GOT3 (cell line): ENCODE measurements at regions not wholly inside any gene's neighbourhood (a gene's known extent, or its start where the extent isn't known, plus 50 kb on each side); places are given as distances from the start of the nearest gene placed in this dataset.
"Not testable (repeated sequence)": the region's sequence is repeated elsewhere in the genome, so short reads cannot be mapped to it uniquely, and the experiment has no call there.

ENCODE experiments used
- DNase-seq: peaks from one replicate; lab custom pipeline; 2025; ENCODE audit warnings: mixed read lengths; lab: John Stamatoyannopoulos, UW

GRCh38 chr3:146757759-146758158 is 152.6 kb upstream of the PLSCR5 start:
- DNase-seq: no peak

- DNase-seq: no peak
Measured at GRCh38 chr3:146750196-146750595, 145.1 kb upstream of the PLSCR5 start.

DNA sequence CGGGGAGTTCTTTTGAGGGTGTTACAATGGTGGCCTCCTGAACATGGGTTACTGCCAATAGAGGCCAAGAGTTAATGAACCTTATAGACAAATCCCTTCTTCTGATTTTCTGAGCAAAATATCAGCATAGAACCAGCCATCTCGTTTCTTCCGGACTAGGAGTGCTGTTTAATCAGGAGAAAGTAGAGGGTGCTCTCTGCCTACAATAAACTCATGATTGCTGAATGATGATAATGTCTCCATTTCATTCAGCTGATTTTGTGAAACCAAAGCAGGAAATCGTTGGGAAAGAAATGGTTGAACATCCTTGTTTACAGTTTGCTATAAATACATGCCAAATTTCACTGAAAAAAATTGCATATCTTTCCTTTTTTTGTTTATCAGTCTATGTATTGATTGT is 142.8 kb upstream of the PLSCR5 start:
- DNase-seq: no peak

- no peak for DNase-seq
Measured at GRCh38 chr3:146747051-146747450, 141.9 kb upstream of the PLSCR5 start.

DNA sequence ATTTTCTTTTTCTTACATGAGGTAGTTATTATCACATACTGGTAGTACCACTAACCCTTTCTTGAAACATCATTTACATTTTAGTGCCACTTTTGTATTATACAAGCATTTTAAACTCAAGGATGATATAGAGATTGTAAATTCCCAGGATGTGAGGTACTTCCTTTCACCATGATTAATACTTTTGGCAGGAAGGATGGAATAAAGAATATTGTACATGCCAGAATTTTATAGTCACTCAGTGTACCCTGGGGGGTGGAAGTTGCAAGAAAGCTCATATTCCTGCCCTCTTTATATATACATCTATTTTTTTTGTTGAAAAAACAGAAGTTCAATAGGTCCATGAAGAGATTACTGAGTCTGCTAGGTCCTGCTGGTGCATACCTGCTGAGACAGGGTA is 141.0 kb upstream of the PLSCR5 start:
- no peak for DNase-seq

GRCh38 chr3:146739203-146739671 is 134.1 kb upstream of the PLSCR5 start:
- no peak for DNase-seq

DNA sequence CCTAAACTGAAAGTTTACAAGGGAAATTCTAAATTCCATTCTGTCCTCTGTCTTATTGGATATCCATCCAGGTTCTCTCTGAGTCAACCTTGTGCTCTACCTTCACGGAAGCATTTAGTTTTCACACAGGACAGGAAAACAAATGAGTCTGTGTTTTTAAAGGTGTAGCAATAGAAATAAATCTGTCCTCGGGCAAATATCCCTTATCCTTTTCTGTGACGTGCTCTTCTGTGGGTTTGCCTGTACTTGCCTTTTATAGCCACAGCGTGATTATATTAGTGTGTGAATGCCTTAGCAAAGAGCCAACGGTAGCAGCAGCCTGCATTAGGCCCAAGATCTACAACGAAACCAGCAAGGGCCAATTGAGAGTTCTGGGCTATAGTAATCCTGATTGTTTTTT is 127.2 kb upstream of the PLSCR5 start:
- no peak for DNase-seq

GRCh38 chr3:146715170-146715569 is 110.0 kb upstream of the PLSCR5 start:
- DNase-seq: no peak

- no peak for DNase-seq
Measured at GRCh38 chr3:146712806-146713205, 107.7 kb upstream of the PLSCR5 start.

- no peak for DNase-seq
Measured at GRCh38 chr3:146709969-146710368, 104.8 kb upstream of the PLSCR5 start.

- DNase-seq: no peak
Measured at GRCh38 chr3:146705225-146705624, 100.1 kb upstream of the PLSCR5 start.

DNA sequence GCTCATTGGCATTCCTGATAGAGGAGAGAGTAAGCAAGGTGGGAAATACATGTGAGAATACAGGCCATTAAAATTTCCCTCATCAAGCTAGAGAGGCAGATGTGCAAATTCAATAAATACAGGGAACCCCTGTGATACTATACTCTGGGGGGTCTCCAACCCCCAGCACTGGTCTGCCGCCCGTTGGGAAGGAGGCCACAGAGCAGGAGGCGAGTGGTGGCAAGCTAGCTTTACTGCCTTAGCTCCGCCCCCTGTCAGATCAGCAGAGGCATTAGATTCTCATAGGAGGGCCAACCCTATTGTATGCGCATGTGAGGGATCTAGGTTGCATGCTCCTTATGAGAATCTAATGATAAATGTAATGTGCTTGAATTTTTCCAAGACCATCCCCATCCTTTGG is 97.1 kb upstream of the PLSCR5 start:
- no peak for DNase-seq

- DNase-seq: no peak
Measured at GRCh38 chr3:146701246-146701645, 96.1 kb upstream of the PLSCR5 start.

GRCh38 chr3:146700025-146700424 is 94.9 kb upstream of the PLSCR5 start:
- not testable (repeated sequence) for DNase-seq

DNA sequence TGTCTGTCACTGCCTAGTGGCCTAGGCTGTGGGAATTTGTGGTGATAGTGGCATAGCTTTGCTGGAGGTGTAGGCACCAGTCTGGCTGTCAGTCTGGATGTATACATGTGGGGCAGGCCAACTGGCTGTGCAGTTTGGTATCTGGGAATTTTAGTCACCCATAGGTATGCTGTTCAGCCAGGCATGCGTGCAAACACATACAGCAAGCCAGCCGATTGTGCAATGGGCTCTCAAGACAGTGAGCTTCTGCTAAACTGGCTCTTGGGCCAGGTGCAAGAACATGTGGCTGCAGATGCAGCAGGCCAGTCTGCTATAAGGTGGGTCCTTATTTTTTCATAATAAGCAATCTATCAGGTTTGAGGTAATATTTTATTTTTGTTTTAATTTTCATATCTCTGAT is 87.1 kb upstream of the PLSCR5 start:
- DNase-seq: no peak

GRCh38 chr3:146685050-146685814 is 80.1 kb upstream of the PLSCR5 start:
- DNase-seq: no peak

- DNase-seq: no peak
Measured at GRCh38 chr3:146682171-146682570, 77.0 kb upstream of the PLSCR5 start.

- no peak for DNase-seq
Measured at GRCh38 chr3:146680617-146681016, 75.5 kb upstream of the PLSCR5 start.

- no peak for DNase-seq
Measured at GRCh38 chr3:146679995-146680394, 74.8 kb upstream of the PLSCR5 start.

DNA sequence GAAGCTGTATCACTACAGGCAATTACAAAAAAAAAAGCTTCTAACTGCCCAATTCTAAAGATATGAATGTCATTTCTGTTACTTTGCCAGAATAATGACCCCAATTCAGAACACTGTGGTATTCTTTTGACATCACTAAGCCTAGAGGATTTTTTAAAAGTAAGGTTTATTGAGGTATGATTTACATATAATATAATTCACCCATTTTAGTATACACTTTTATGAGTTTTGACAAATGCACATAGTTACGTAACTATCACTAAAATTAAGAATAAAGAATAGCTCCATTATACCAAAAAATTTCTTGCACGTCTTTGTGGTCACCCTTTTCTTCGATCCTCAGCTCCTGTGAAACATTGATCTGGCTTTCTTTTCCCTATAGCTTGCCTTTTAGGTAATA is 74.0 kb upstream of the PLSCR5 start:
- no peak for DNase-seq

DNA sequence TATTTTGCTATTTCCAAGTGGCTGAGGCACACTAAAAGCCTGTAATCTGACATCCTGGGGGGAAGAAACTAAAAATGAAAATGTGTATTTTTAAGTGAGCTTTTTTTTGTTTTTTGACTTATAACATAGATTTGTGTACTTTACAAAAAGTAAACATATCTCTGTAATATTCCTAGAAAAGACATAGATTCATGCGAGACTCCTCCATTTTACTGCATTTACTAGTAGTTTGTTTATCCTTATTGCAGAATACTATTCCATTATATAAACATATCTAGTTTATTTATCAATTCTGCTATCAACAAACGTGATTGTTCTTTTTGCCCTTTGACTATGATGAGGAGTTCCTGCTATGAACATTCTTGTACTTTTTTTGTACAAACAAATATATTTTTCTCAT is 67.8 kb upstream of the PLSCR5 start:
- no peak for DNase-seq

- DNase-seq: no peak
Measured at GRCh38 chr3:146664403-146664802, 59.3 kb upstream of the PLSCR5 start.

- DNase-seq: no peak
Measured at GRCh38 chr3:146658841-146659240, 53.7 kb upstream of the PLSCR5 start.

DNA sequence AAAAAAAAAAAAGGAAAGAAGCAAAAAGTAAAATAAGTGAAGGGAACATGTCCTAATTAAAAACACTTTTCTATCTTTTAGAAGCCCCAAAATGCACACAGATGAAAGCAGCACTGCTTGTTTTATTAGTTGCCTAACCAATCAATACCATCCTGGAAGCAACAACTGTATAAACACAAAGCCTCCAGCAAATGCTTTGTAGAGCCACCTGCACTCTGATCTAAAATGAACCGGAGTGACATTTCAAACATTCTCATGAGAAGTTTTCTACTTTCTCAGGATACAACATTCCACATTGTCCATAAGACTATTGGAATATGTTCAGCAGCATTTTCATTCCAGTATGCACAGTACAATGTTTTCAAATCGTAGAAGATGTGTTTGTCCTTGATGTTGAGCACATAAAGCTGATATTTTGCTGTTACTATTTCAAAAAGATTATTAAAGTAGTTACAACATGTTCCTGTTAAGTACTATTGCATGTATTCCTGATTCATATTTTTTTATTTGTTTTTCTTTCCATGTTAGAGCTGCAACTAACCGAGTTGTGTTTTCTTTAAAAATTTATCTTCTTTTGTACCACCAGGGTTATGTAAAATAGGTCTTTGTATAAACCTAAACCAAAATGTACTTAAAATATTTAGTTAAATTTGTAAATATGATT is 50.3 kb upstream of the PLSCR5 start:
- no peak for DNase-seq
